ENCODE measurements at regions not wholly inside any gene's neighbourhood (a gene's known extent, or its start where the extent isn't known, plus 50 kb on each side); places are given as distances from the start of the nearest gene placed in this dataset.
A peak's percentile ranks its signal among the peaks of the same experiment; 100 is the strongest.
"Not testable (repeated sequence)": the region's sequence is repeated elsewhere in the genome, so short reads cannot be mapped to it uniquely, and the experiment has no call there.

DNA sequence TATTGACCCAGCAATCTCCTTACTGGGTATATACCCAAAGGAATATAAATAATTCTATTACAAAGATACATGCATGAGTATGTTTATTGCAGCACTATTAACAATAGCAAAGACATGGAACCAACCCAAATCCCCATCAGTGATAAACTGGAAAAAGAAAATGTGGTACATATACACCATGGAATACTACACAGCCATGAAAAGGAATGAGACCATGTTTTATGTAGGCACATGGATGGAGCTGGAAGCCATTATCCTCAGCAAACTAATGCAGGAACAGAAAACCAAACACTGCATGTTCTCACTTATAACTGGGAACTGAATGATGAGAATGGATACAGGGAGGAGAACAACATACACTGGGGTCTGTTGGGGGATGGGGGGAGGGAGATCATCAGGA, 489.7 kb upstream of the KLF6 start:
- intact Hi-C loops (cut with micrococcal nuclease); H2AFZ ChIP-seq (ENCODE audit: low read depth, low read length); H4K20me1 ChIP-seq (replicated peaks; ENCODE audit: control insufficient read depth, insufficient read depth, low read length); H3K79me2 ChIP-seq (ENCODE audit: control insufficient read depth, insufficient read depth, low read length); POLR2A ChIA-PET; in situ Hi-C loops (cut with MboI); H3K4me1 ChIP-seq (replicated peaks in 1 of 2; ENCODE audit: control insufficient read depth in 2 of 2, insufficient read depth in 2 of 2, low read length in 2 of 2); H3K4me3 ChIP-seq; FAIRE-seq; ATAC-seq; H3K9me3 ChIP-seq (replicated peaks; ENCODE audit: control insufficient read depth, insufficient read depth, low read depth, low read length); H3K36me3 ChIP-seq (ENCODE audit: control insufficient read depth, insufficient read depth, low read length); H3K27me3 ChIP-seq (ENCODE audit: control insufficient read depth in 2 of 2, insufficient read depth in 2 of 2, low read length in 2 of 2); H3K9me1 ChIP-seq (ENCODE audit: control insufficient read depth, insufficient read depth, low read length); CTCF ChIA-PET (ENCODE audit: low intra/inter-chr PET ratio); BruUV-seq (replicated peaks); DNase-seq (ENCODE audit: extremely low read depth in 1 of 4, low spot score in 3 of 4); H3K27ac ChIP-seq (ENCODE audit: extremely low read depth, low read depth, low read length); H3K9ac ChIP-seq (ENCODE audit: insufficient read depth in 1 of 2, low read depth in 2 of 2, low read length in 2 of 2); H3K4me2 ChIP-seq (ENCODE audit: insufficient read depth, low read length): not testable (repeated sequence)
- peak; percentile 36 for TF ChIP-seq ZNF146 (CRISPR knock-in tag; IDR thresholded peaks at IDR 0.05; ENCODE audit: unreplicated experiment)

DNA sequence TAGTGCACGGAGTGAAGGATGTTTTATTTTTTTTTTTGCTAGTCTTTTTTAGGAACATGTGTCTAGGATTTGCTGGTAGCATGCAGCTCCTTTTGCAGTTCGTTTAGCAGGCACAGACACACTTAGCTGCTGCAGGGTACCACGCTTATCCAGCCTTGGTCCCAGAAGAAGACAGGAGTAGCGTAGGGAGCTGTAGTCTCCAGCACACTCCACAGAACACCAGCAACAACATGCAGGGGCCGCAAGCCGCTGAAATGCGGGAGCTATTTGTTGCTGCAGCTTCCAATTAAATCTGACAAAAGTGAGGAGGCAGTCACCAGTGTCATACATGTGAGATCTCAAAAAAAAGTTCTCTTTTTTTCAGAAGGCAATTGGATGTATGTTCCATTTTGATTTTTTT, 486.2 kb upstream of the KLF6 start:
- ChIA-PET POLR2A (no interaction called here), CTCF (ENCODE audit: low intra/inter-chr PET ratio) (no interaction called here)
- H3K36me3 ChIP-seq (ENCODE audit: control insufficient read depth, insufficient read depth, low read length): no peaks in the 10 kb centered on the region
- intact Hi-C loops (cut with micrococcal nuclease) (no loop called here), in situ Hi-C loops (cut with MboI) (no loop called here)
- no peak for ATAC-seq
- H3K9me1 ChIP-seq (ENCODE audit: control insufficient read depth, insufficient read depth, low read length): no peaks in the 10 kb centered on the region
- no TSS peak for BruUV-seq (replicated peaks)
- H3K79me2 ChIP-seq (ENCODE audit: control insufficient read depth, insufficient read depth, low read length): no peaks in the 10 kb centered on the region
- H3K9me3 ChIP-seq (replicated peaks; ENCODE audit: control insufficient read depth, insufficient read depth, low read depth, low read length): no peaks in the 10 kb centered on the region
- H3K4me1 ChIP-seq (replicated peaks in 1 of 2; ENCODE audit: control insufficient read depth in 2 of 2, insufficient read depth in 2 of 2, low read length in 2 of 2): no peaks in the 10 kb centered on the region
- no peaks in the 10 kb centered on the region for H4K20me1 ChIP-seq (replicated peaks; ENCODE audit: control insufficient read depth, insufficient read depth, low read length)
- no peak overlapping the region for H3K27ac ChIP-seq (ENCODE audit: extremely low read depth, low read depth, low read length)
- H3K9ac ChIP-seq (ENCODE audit: insufficient read depth in 1 of 2, low read depth in 2 of 2, low read length in 2 of 2): no peak overlapping the region
- no peak for DNase-seq (ENCODE audit: extremely low read depth in 1 of 4, low spot score in 3 of 4)
- FAIRE-seq: no peak
- no peak overlapping the region for H3K4me2 ChIP-seq (ENCODE audit: insufficient read depth, low read length)
- no peak overlapping the region for H2AFZ ChIP-seq (ENCODE audit: low read depth, low read length)
- H3K4me3 ChIP-seq: no peak overlapping the region
- H3K27me3 ChIP-seq (ENCODE audit: control insufficient read depth in 2 of 2, insufficient read depth in 2 of 2, low read length in 2 of 2): peaks cover 0 to 3% of the 10 kb centered on the region in 2 experiments; a peak in 1 of 5 replicates
- 0% methylated on average over 6 of the region's 7 CpGs for WGBS (ENCODE audit: insufficient coverage, low coverage, missing lambda C conversion rate)
- TF ChIP-seq MCM2 (IDR thresholded peaks at IDR 0.05; ENCODE audit: low read depth): no peak
- no peak for TF ChIP-seq HDAC2 (IDR thresholded peaks at IDR 0.05)
- no peak for TF ChIP-seq ZSCAN29 (IDR thresholded peaks at IDR 0.05)
- TF ChIP-seq TCFL5 (CRISPR knock-in tag; conservative IDR thresholded peaks at IDR 0.05): no peak
- no peak for TF ChIP-seq POLR2AphosphoS5 (IDR thresholded peaks at IDR 0.05; ENCODE audit: control insufficient read depth, insufficient read depth, low read depth, low read length)
- no peak for TF ChIP-seq SMARCE1 (IDR thresholded peaks at IDR 0.05)
- TF ChIP-seq ZBTB1 (CRISPR knock-in tag; IDR thresholded peaks at IDR 0.05; ENCODE audit: borderline replicate concordance, low read depth): no peak
- TF ChIP-seq, protein P1, sequence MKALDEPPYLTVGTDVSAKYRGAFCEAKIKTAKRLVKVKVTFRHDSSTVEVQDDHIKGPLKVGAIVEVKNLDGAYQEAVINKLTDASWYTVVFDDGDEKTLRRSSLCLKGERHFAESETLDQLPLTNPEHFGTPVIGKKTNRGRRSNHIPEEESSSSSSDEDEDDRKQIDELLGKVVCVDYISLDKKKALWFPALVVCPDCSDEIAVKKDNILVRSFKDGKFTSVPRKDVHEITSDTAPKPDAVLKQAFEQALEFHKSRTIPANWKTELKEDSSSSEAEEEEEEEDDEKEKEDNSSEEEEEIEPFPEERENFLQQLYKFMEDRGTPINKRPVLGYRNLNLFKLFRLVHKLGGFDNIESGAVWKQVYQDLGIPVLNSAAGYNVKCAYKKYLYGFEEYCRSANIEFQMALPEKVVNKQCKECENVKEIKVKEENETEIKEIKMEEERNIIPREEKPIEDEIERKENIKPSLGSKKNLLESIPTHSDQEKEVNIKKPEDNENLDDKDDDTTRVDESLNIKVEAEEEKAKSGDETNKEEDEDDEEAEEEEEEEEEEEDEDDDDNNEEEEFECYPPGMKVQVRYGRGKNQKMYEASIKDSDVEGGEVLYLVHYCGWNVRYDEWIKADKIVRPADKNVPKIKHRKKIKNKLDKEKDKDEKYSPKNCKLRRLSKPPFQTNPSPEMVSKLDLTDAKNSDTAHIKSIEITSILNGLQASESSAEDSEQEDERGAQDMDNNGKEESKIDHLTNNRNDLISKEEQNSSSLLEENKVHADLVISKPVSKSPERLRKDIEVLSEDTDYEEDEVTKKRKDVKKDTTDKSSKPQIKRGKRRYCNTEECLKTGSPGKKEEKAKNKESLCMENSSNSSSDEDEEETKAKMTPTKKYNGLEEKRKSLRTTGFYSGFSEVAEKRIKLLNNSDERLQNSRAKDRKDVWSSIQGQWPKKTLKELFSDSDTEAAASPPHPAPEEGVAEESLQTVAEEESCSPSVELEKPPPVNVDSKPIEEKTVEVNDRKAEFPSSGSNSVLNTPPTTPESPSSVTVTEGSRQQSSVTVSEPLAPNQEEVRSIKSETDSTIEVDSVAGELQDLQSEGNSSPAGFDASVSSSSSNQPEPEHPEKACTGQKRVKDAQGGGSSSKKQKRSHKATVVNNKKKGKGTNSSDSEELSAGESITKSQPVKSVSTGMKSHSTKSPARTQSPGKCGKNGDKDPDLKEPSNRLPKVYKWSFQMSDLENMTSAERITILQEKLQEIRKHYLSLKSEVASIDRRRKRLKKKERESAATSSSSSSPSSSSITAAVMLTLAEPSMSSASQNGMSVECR (CRISPR knock-in tag; IDR thresholded peaks at IDR 0.05): no peak
- no peak for TF ChIP-seq CBX8 (IDR thresholded peaks at IDR 0.05; ENCODE audit: borderline replicate concordance, extremely low read depth, low read depth, low read length, poor library complexity, severe bottlenecking)
- TF ChIP-seq, protein P2, sequence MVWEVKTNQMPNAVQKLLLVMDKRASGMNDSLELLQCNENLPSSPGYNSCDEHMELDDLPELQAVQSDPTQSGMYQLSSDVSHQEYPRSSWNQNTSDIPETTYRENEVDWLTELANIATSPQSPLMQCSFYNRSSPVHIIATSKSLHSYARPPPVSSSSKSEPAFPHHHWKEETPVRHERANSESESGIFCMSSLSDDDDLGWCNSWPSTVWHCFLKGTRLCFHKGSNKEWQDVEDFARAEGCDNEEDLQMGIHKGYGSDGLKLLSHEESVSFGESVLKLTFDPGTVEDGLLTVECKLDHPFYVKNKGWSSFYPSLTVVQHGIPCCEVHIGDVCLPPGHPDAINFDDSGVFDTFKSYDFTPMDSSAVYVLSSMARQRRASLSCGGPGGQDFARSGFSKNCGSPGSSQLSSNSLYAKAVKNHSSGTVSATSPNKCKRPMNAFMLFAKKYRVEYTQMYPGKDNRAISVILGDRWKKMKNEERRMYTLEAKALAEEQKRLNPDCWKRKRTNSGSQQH (CRISPR knock-in tag; IDR thresholded peaks at IDR 0.05): no peak

Measured in K562 (cell line).